Left renal cortex interstitium (tissue), 4 donors: ENCODE measurements at regions not wholly inside any gene's neighbourhood (a gene's known extent, or its start where the extent isn't known, plus 50 kb on each side); places are given as distances from the start of the nearest gene placed in this dataset.

Experiments
- DNase-seq, 4 donors: peaks; one replicate each; pipeline ENCODE4 v3.0.0-alpha.2; 2013; ENCODE audit warnings: low read depth in 4 of 4, low spot score in 2 of 4, missing footprints in 1 of 4

GRCh38 chr19:28406966-28407365 lies 806.0 kb downstream of the UQCRFS1 start:
- no peak for DNase-seq

- no peak for DNase-seq
Measured at GRCh38 chr19:28405346-28405742, 807.6 kb downstream of the UQCRFS1 start.

- DNase-seq, result no peak
Measured at GRCh38 chr19:28404472-28404871, 808.5 kb downstream of the UQCRFS1 start.

GRCh38 chr19:28403690-28404089 lies 809.3 kb downstream of the UQCRFS1 start:
- no peak for DNase-seq

GRCh38 chr19:28402701-28403290 lies 810.2 kb downstream of the UQCRFS1 start:
- DNase-seq, result no peak

GRCh38 chr19:28401739-28402424 lies 811.1 kb downstream of the UQCRFS1 start:
- no peak for DNase-seq

GRCh38 chr19:28400953-28401671 lies 811.8 kb downstream of the UQCRFS1 start:
- no peak for DNase-seq

GRCh38 chr19:28399187-28399586 lies 813.8 kb downstream of the UQCRFS1 start:
- DNase-seq, result no peak

- DNase-seq, result no peak
Measured at GRCh38 chr19:28397800-28398199, 815.2 kb downstream of the UQCRFS1 start.

GRCh38 chr19:28397306-28397705 lies 815.6 kb downstream of the UQCRFS1 start:
- no peak for DNase-seq

GRCh38 chr19:28396287-28396831 lies 816.6 kb downstream of the UQCRFS1 start:
- no peak for DNase-seq

GRCh38 chr19:28394725-28395124 lies 818.2 kb downstream of the UQCRFS1 start:
- DNase-seq, result no peak

- no peak for DNase-seq
Measured at GRCh38 chr19:28393574-28394336, 819.2 kb downstream of the UQCRFS1 start.

GRCh38 chr19:28388988-28389387 lies 824.0 kb downstream of the UQCRFS1 start:
- no peak for DNase-seq

GRCh38 chr19:28387507-28387906 lies 825.4 kb downstream of the UQCRFS1 start:
- DNase-seq, result no peak

- no peak for DNase-seq
Measured at GRCh38 chr19:28386470-28386869, 826.5 kb downstream of the UQCRFS1 start.

GRCh38 chr19:28386066-28386465 lies 826.9 kb downstream of the UQCRFS1 start:
- no peak for DNase-seq

GRCh38 chr19:28377077-28377476 lies 835.9 kb downstream of the UQCRFS1 start:
- no peak for DNase-seq

GRCh38 chr19:28374971-28375370 lies 838.0 kb downstream of the UQCRFS1 start:
- DNase-seq, result no peak

GRCh38 chr19:28372576-28373247 lies 840.2 kb downstream of the UQCRFS1 start:
- no peak for DNase-seq
